ENCODE measurements at regions not wholly inside any gene's neighbourhood (a gene's known extent, or its start where the extent isn't known, plus 50 kb on each side); places are given as distances from the start of the nearest gene placed in this dataset.

DNA sequence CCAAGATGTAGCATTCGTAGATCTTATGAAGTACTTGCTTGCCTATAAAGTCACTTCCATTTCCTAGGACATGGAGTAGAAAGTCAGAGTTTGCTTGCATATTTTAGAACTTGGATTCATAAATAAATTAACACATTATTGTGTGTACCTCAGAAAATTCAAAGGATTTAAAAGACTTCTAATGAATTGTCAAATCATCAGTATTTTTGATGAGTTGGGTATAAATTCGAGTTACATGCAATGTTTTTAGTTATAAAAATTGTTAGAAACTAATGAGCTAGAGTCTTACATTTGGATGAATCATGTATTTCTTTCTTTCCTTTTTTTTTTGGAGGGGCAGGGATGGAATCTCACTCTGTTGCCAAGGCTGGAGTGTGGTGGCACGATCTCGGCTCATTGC lies 156.9 kb upstream of the KCNJ16 start:
- TF ChIP-seq CTCF (IDR thresholded peaks at IDR 0.05; ENCODE audit: insufficient read depth, low read length, poor library complexity, severe bottlenecking) (no peak), EZH2phosphoT487 (conservative IDR thresholded peaks at IDR 0.05; ENCODE audit: low read length) (no peak)

Measured in SU-DHL-6 (cell line).